SK-N-SH (cell line): ENCODE measurements at regions not wholly inside any gene's neighbourhood (a gene's known extent, or its start where the extent isn't known, plus 50 kb on each side); places are given as distances from the start of the nearest gene placed in this dataset.

Experiments used
- CTCF ChIA-PET: fragments of 300-600, 350-600 bp; formaldehyde crosslinking; extraction: SDS; loops from one replicate; lab custom pipeline; 2021; lab: Yijun Ruan, JAX
- POLR2A ChIA-PET: fragments of 350-600 bp; sonication (Branson Sonifier 250); formaldehyde crosslinking; extraction: SDS; loops from one replicate; lab custom pipeline; 2020; ENCODE audit warnings: antibody characterized with exemption, inconsistent platforms; lab: Yijun Ruan, JAX
- DNase-seq: peaks from one replicate; pipeline ENCODE4 v3.0.0; 2012
- H2AFZ ChIP-seq: fragments of 200-600 bp; sonication (generic); 2 replicates; pipeline ENCODE4 v1.8.1; 2016; ENCODE audit warnings: antibody characterized with exemption, mild to moderate bottlenecking, low read depth
- H3F3A ChIP-seq: fragments of 200-600 bp; sonication (generic); replicated peaks from 2 replicates; pipeline ENCODE3; 2016; ENCODE audit warnings: antibody characterized with exemption, mild to moderate bottlenecking; ENCODE audit not compliant: insufficient read depth
- H3K27ac ChIP-seq, 2 experiments: fragments of 200-500 bp in 1 of 2; fragments of 200-600 bp in 1 of 2; sonication (Bioruptor generic) in 1 of 2; sonication (generic), shearing (Covaris generic) in 1 of 2; 2 replicates each; pipeline versions ENCODE4 v1.5.1 to v1.6.1; 2014 to 2016; ENCODE audit warnings: low read depth in 2 of 2, inconsistent platforms in 1 of 2, low read length in 1 of 2, mild to moderate bottlenecking in 1 of 2, mixed read lengths in 1 of 2
- H3K27me3 ChIP-seq: fragments of 200-600 bp; sonication (generic), shearing (Covaris generic); 2 replicates; pipeline ENCODE4 v1.6.1; 2016; ENCODE audit warnings: mixed run types; ENCODE audit not compliant: insufficient read depth
- H3K36me3 ChIP-seq, 2 experiments: fragments of 200-500 bp in 1 of 2; fragments of 200-600 bp in 1 of 2; sonication (Bioruptor generic) in 1 of 2; sonication (generic) in 1 of 2; replicated peaks in 1 of 2; 2 replicates each; pipeline versions ENCODE3 to v1.5.1; 2014 to 2016; ENCODE audit warnings: low read length in 1 of 2, mild to moderate bottlenecking in 1 of 2; ENCODE audit not compliant: insufficient read depth in 2 of 2, control insufficient read depth in 1 of 2
- H3K4me1 ChIP-seq, 2 experiments: fragments of 200-500 bp in 1 of 2; fragments of 200-600 bp in 1 of 2; sonication (Bioruptor generic) in 1 of 2; sonication (generic), shearing (Covaris generic) in 1 of 2; 2 replicates each; pipeline versions ENCODE4 v1.5.1 to v1.6.1; 2014 to 2016; ENCODE audit warnings: low read depth in 1 of 2, low read length in 1 of 2, mixed run types in 1 of 2; ENCODE audit not compliant: insufficient read depth in 2 of 2, control insufficient read depth in 1 of 2
- H3K4me2 ChIP-seq: fragments of 200-600 bp; sonication (generic), shearing (Covaris generic); 2 replicates; pipeline ENCODE4 v1.6.1; 2017; ENCODE audit warnings: mixed run types
- H3K4me3 ChIP-seq, 2 experiments: fragments of 200-500 bp in 1 of 2; fragments of 200-600 bp in 1 of 2; sonication (Bioruptor generic) in 1 of 2; sonication (generic), shearing (Covaris generic) in 1 of 2; 2 replicates each; pipeline versions ENCODE4 v1.5.1 to v1.8.1; 2014 to 2016; ENCODE audit warnings: low read depth in 2 of 2, inconsistent platforms in 1 of 2, low read length in 1 of 2, mild to moderate bottlenecking in 1 of 2, mixed read lengths in 1 of 2, moderate library complexity in 1 of 2
- H3K79me2 ChIP-seq: fragments of 200-600 bp; sonication (generic); 2 replicates; pipeline ENCODE4 v1.8.1; 2017; ENCODE audit warnings: mild to moderate bottlenecking; ENCODE audit not compliant: insufficient read depth
- H3K9ac ChIP-seq: fragments of 200-600 bp; sonication (generic); 2 replicates; pipeline ENCODE4 v1.6.1; 2017; ENCODE audit warnings: mixed run types
- H3K9me2 ChIP-seq: fragments of 200-600 bp; sonication (generic); 2 replicates; pipeline ENCODE4 v1.6.1; 2017; ENCODE audit warnings: mixed run types
- H3K9me3 ChIP-seq: fragments of 200-600 bp; sonication (generic); 2 replicates; pipeline ENCODE4 v1.6.1; 2017; ENCODE audit warnings: mixed run types, mild to moderate bottlenecking, moderate library complexity
- H4K20me1 ChIP-seq: fragments of 200-600 bp; sonication (generic); 2 replicates; pipeline ENCODE4 v1.6.1; 2017; ENCODE audit warnings: mild to moderate bottlenecking, mixed run types; ENCODE audit not compliant: insufficient read depth
- ELF1 ChIP-seq: IDR thresholded peaks from 2 replicates; pipeline ENCODE4 v1.4.0; 2012
- EP300 ChIP-seq, 2 experiments: IDR thresholded peaks; 2 replicates each; pipeline versions ENCODE4 v1.4.0 to v1.6.1; 2012; ENCODE audit warnings: borderline replicate concordance in 1 of 2, low read depth in 1 of 2, low read length in 1 of 2
- FOSL2 ChIP-seq: IDR thresholded peaks from 2 replicates; pipeline ENCODE4 v1.4.0; 2012; ENCODE audit warnings: low read depth, mild to moderate bottlenecking, moderate library complexity, borderline replicate concordance
- FOXJ3 ChIP-seq: sonication (generic); formaldehyde crosslinking; IDR thresholded peaks from 2 replicates; pipeline ENCODE4 v1.5.1; 2020; ENCODE audit warnings: mild to moderate bottlenecking, missing genetic modification reagents
- FOXM1 ChIP-seq: IDR thresholded peaks from 2 replicates; pipeline ENCODE4 v1.4.0; 2012; ENCODE audit warnings: low read depth, mild to moderate bottlenecking
- GABPA ChIP-seq: IDR thresholded peaks from 2 replicates; pipeline ENCODE4 v1.4.0; 2012; ENCODE audit warnings: low read depth, mild to moderate bottlenecking
- GATA2 ChIP-seq: sonication (generic); formaldehyde crosslinking; IDR thresholded peaks from 2 replicates; pipeline ENCODE4 v1.5.0; 2020; ENCODE audit warnings: mild to moderate bottlenecking, missing genetic modification reagents
- MEF2A ChIP-seq: IDR thresholded peaks from 2 replicates; pipeline ENCODE4 v1.4.0; 2012; ENCODE audit warnings: low read depth, borderline replicate concordance
- MXI1 ChIP-seq: IDR thresholded peaks from 2 replicates; pipeline ENCODE4 v1.6.1; 2012; ENCODE audit warnings: mild to moderate bottlenecking, low read depth, low read length, improper control_type of control experiment
- POLR2AphosphoS5 ChIP-seq: IDR thresholded peaks from 2 replicates; pipeline ENCODE4 v1.6.1; 2012; ENCODE audit warnings: low read depth, low read length
- RAD21 ChIP-seq: IDR thresholded peaks from 2 replicates; pipeline ENCODE4 v1.6.1; 2012; ENCODE audit warnings: mild to moderate bottlenecking, low read length
- RCOR1 ChIP-seq: fragments of 150-350 bp; IDR thresholded peaks from 2 replicates; pipeline ENCODE4 v1.6.1; 2017; ENCODE audit warnings: antibody characterized with exemption, low read length
- RFX5 ChIP-seq: IDR thresholded peaks from 2 replicates; pipeline ENCODE4 v1.6.1; 2012; ENCODE audit warnings: mild to moderate bottlenecking, improper control_type of control experiment, low read length
- SIN3A ChIP-seq: IDR thresholded peaks from 2 replicates; pipeline ENCODE4 v1.6.1; 2012; ENCODE audit warnings: low read depth, mild to moderate bottlenecking, low read length, moderate library complexity, borderline replicate concordance
- SMC3 ChIP-seq: IDR thresholded peaks from 2 replicates; pipeline ENCODE4 v1.6.1; 2012; ENCODE audit warnings: low read depth, low read length, improper control_type of control experiment
- TEAD4 ChIP-seq: IDR thresholded peaks from 2 replicates; pipeline ENCODE4 v1.4.0; 2012; ENCODE audit warnings: mild to moderate bottlenecking, borderline replicate concordance; ENCODE audit not compliant: insufficient read depth
- WGBS: methylation state at CpG from one replicate; pipeline ENCODE4 v1.1.6; 2017; ENCODE audit warnings: low lambda C conversion rate; 5-methylcytosine and 5-hydroxymethylcytosine counted together
- TF ChIP-seq, protein P1 (sequence below): fragments of 200-600 bp; sonication (generic); IDR thresholded peaks from 2 replicates; pipeline ENCODE4 v1.6.1; 2017; ENCODE audit warnings: antibody characterized with exemption, mild to moderate bottlenecking, moderate library complexity
- TF ChIP-seq, protein P2 (sequence below): fragments of 150-350 bp; IDR thresholded peaks from 2 replicates; pipeline ENCODE4 v1.6.1; 2016; ENCODE audit warnings: mild to moderate bottlenecking, low read depth, low read length
- TF ChIP-seq, protein P3 (sequence below): IDR thresholded peaks from 2 replicates; pipeline ENCODE4; 2012
- TF ChIP-seq, protein P4 (sequence below): IDR thresholded peaks from 2 replicates; pipeline ENCODE4 v1.4.0; 2012; ENCODE audit warnings: low read depth
- TF ChIP-seq, protein P5 (sequence below): fragments of 150-350 bp; IDR thresholded peaks from 2 replicates; pipeline ENCODE4 v1.6.1; 2017; ENCODE audit warnings: antibody characterized with exemption, low read length, low read depth, borderline replicate concordance

DNA sequence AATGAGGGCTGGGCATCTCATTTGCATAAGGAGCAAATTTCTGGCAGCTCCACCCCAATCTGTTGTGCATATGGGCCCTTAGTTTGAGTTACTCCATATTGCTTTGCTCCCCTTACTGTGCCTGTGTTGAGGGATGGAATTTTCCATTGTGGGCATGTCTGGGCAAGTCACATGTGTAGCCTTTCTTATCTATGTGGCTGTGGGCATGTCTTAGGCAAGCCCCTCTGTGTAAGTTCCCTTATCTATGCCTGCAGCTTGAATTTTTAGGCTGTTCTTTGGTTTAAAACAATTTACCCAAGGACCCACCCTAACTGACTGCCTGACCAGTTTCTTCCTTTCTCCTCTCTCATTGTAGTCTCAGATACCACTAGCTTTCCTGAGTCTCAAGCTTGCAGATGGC, 405.7 kb upstream of the NCAM2 start (continued):
- no peak for TF ChIP-seq ELF1
- TF ChIP-seq TEAD4: no peak
- TF ChIP-seq POLR2AphosphoS5: no peak
- TF ChIP-seq RCOR1: no peak
- no peak for TF ChIP-seq FOSL2
- TF ChIP-seq GATA2: no peak
- TF ChIP-seq FOXJ3 (CRISPR knock-in tag): no peak

DNA sequence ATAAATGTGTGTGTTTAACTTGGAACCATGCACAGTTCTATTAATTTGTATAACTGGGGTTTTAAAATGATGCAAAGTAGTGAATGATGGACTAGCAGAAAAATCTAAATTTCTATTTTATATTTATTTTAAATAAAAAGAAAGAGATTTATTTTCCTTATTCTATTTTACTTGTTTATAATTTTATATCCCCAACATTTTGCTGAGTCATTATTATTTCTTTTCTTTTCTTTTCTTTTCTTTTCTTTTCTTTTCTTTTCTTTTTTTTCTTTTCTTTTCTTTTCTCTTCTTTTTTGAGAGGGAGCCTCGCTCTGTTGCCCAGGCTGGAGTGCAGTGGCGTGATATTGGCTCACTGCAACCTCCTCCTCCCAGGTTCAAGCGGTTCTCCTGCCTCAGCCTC, 395.0 kb upstream of the NCAM2 start:
- POLR2A ChIA-PET: no interaction called here
- 9% methylated on average over 3 of the region's 3 CpGs for WGBS

More for the DNA sequence above, 395.0 kb upstream of the NCAM2 start:
- H3K9ac ChIP-seq: no peak overlapping the region
- CTCF ChIA-PET: no interaction called here
- no peaks in the 10 kb centered on the region for H3K4me1 ChIP-seq
- H3K9me3 ChIP-seq: no peaks in the 10 kb centered on the region; the same call in 1 of the 2 replicates
- H4K20me1 ChIP-seq: no peaks in the 10 kb centered on the region
- H3K27me3 ChIP-seq: no peaks in the 10 kb centered on the region
- H3K4me2 ChIP-seq: no peak overlapping the region
- TF ChIP-seq FOXM1 (no peak), GABPA (no peak), EP300 (IDR thresholded peaks at IDR 0.05; ENCODE audit: borderline replicate concordance in 1 of 2, low read depth in 1 of 2, low read length in 1 of 2) (no peak), TEAD4 (no peak), RFX5 (no peak), GATA2 (no peak), FOSL2 (no peak), SMC3 (no peak), RAD21 (no peak), MEF2A (no peak), RCOR1 (no peak), SIN3A (no peak), MXI1 (no peak), FOXJ3 (CRISPR knock-in tag) (no peak)
- TF ChIP-seq, protein P1, sequence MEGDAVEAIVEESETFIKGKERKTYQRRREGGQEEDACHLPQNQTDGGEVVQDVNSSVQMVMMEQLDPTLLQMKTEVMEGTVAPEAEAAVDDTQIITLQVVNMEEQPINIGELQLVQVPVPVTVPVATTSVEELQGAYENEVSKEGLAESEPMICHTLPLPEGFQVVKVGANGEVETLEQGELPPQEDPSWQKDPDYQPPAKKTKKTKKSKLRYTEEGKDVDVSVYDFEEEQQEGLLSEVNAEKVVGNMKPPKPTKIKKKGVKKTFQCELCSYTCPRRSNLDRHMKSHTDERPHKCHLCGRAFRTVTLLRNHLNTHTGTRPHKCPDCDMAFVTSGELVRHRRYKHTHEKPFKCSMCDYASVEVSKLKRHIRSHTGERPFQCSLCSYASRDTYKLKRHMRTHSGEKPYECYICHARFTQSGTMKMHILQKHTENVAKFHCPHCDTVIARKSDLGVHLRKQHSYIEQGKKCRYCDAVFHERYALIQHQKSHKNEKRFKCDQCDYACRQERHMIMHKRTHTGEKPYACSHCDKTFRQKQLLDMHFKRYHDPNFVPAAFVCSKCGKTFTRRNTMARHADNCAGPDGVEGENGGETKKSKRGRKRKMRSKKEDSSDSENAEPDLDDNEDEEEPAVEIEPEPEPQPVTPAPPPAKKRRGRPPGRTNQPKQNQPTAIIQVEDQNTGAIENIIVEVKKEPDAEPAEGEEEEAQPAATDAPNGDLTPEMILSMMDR: no peak
- TF ChIP-seq, protein P2, sequence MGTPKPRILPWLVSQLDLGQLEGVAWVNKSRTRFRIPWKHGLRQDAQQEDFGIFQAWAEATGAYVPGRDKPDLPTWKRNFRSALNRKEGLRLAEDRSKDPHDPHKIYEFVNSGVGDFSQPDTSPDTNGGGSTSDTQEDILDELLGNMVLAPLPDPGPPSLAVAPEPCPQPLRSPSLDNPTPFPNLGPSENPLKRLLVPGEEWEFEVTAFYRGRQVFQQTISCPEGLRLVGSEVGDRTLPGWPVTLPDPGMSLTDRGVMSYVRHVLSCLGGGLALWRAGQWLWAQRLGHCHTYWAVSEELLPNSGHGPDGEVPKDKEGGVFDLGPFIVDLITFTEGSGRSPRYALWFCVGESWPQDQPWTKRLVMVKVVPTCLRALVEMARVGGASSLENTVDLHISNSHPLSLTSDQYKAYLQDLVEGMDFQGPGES: no peak
- TF ChIP-seq, protein P3, sequence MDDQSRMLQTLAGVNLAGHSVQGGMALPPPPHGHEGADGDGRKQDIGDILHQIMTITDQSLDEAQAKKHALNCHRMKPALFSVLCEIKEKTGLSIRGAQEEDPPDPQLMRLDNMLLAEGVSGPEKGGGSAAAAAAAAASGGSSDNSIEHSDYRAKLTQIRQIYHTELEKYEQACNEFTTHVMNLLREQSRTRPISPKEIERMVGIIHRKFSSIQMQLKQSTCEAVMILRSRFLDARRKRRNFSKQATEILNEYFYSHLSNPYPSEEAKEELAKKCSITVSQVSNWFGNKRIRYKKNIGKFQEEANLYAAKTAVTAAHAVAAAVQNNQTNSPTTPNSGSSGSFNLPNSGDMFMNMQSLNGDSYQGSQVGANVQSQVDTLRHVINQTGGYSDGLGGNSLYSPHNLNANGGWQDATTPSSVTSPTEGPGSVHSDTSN: no peak
- TF ChIP-seq, protein P4, sequence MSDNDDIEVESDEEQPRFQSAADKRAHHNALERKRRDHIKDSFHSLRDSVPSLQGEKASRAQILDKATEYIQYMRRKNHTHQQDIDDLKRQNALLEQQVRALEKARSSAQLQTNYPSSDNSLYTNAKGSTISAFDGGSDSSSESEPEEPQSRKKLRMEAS: no peak
- TF ChIP-seq, protein P5, sequence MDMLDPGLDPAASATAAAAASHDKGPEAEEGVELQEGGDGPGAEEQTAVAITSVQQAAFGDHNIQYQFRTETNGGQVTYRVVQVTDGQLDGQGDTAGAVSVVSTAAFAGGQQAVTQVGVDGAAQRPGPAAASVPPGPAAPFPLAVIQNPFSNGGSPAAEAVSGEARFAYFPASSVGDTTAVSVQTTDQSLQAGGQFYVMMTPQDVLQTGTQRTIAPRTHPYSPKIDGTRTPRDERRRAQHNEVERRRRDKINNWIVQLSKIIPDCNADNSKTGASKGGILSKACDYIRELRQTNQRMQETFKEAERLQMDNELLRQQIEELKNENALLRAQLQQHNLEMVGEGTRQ: no peak
- TF ChIP-seq, all 33 proteins: peak for 0
- Histone ChIP-seq H3K27ac (no peak overlapping the region), H3K79me2 (no peaks in the 10 kb centered on the region; the same call in 1 of the 2 replicates), H3F3A (no peaks in the 10 kb centered on the region), H3K36me3 (no peaks in the 10 kb centered on the region), H3K4me3 (no peak overlapping the region), H3K9me2 (no peaks in the 10 kb centered on the region), H2AFZ (no peak overlapping the region)
- DNase-seq: no peak
